H1 (cell line): ENCODE measurements at regions not wholly inside any gene's neighbourhood (a gene's known extent, or its start where the extent isn't known, plus 50 kb on each side); places are given as distances from the start of the nearest gene placed in this dataset.

Experiments
- NRF1 ChIP-seq: IDR thresholded peaks from 2 replicates; pipeline ENCODE4 v1.6.1; 2011; ENCODE audit warnings: mild to moderate bottlenecking, low read depth, low read length, improper control_type of control experiment
- POLR2A ChIP-seq, 2 experiments: IDR thresholded peaks; 1 replicate in 1 of 2; 2 replicates in 1 of 2; pipeline ENCODE4 v1.6.1; 2011; ENCODE audit warnings: low read depth in 2 of 2, low read length in 2 of 2, mild to moderate bottlenecking in 2 of 2; ENCODE audit errors: control extremely low read depth in 1 of 2
- POLR2AphosphoS5 ChIP-seq: IDR thresholded peaks from 2 replicates; pipeline ENCODE4 v1.6.1; 2011; ENCODE audit warnings: low read depth, low read length
- RAD21 ChIP-seq, 2 experiments: IDR thresholded peaks in 1 of 2; conservative IDR thresholded peaks in 1 of 2; 2 replicates each; pipeline ENCODE4 v1.6.1; 2011; ENCODE audit warnings: low read depth in 2 of 2, low read length in 2 of 2, improper control_type of control experiment in 1 of 2, inconsistent platforms in 1 of 2, mild to moderate bottlenecking in 1 of 2, moderate library complexity in 1 of 2
- SIN3A ChIP-seq, 2 experiments: IDR thresholded peaks in 1 of 2; conservative IDR thresholded peaks in 1 of 2; 2 replicates each; pipeline ENCODE4 v1.6.1; 2011 to 2012; ENCODE audit warnings: low read length in 2 of 2, improper control_type of control experiment in 1 of 2, low read depth in 1 of 2, mild to moderate bottlenecking in 1 of 2
- SP1 ChIP-seq: IDR thresholded peaks from 2 replicates; pipeline ENCODE4 v1.6.1; 2011; ENCODE audit warnings: low read depth, low read length
- TAF1 ChIP-seq: IDR thresholded peaks from 2 replicates; pipeline ENCODE4 v1.6.1; 2011; ENCODE audit warnings: mild to moderate bottlenecking, low read depth, low read length
- TAF7 ChIP-seq: optimal IDR thresholded peaks from 2 replicates; pipeline ENCODE3; 2011; ENCODE audit warnings: low read depth, mild to moderate bottlenecking, inconsistent platforms, low read length, moderate library complexity, borderline replicate concordance
- YY1 ChIP-seq: IDR thresholded peaks from 2 replicates; pipeline ENCODE4 v1.6.1; 2011; ENCODE audit warnings: low read depth, mild to moderate bottlenecking, low read length
- TF ChIP-seq, protein P1 (sequence below), 3 experiments: IDR thresholded peaks; 1 replicate in 2 of 3; 2 replicates in 1 of 3; pipeline versions ENCODE4 v1.5.1 to v1.6.1; 2011; ENCODE audit warnings: low read length in 3 of 3, mild to moderate bottlenecking in 3 of 3, inconsistent platforms in 2 of 3, low read depth in 1 of 3, moderate library complexity in 1 of 3; ENCODE audit not compliant: insufficient read depth in 1 of 3; ENCODE audit errors: control extremely low read depth in 1 of 3
- TF ChIP-seq, protein P2 (sequence below): IDR thresholded peaks from 2 replicates; pipeline ENCODE4 v1.6.1; 2011; ENCODE audit warnings: low read depth, mild to moderate bottlenecking, low read length; ENCODE audit not compliant: insufficient read depth

DNA sequence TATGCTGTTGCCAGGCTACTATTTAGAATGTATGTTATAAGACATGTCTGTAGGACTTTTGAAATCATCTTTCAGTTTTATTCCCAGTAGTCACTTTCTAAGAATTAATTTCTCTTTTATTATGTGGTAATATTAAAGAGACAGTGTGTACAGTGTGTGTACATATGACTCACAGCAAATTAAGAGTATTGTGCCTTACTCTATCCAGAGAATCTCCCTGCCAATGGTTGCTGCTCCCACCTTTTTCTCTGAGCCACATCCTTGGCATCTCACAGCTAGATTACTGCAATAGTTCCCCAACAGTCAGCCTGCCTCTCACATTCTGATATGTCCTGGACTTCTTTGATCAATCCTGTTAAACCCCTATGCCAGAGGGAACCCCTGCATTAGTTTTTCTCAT, 114.5 kb downstream of the ANXA5 start:
- TF ChIP-seq, protein P1, sequence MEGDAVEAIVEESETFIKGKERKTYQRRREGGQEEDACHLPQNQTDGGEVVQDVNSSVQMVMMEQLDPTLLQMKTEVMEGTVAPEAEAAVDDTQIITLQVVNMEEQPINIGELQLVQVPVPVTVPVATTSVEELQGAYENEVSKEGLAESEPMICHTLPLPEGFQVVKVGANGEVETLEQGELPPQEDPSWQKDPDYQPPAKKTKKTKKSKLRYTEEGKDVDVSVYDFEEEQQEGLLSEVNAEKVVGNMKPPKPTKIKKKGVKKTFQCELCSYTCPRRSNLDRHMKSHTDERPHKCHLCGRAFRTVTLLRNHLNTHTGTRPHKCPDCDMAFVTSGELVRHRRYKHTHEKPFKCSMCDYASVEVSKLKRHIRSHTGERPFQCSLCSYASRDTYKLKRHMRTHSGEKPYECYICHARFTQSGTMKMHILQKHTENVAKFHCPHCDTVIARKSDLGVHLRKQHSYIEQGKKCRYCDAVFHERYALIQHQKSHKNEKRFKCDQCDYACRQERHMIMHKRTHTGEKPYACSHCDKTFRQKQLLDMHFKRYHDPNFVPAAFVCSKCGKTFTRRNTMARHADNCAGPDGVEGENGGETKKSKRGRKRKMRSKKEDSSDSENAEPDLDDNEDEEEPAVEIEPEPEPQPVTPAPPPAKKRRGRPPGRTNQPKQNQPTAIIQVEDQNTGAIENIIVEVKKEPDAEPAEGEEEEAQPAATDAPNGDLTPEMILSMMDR (IDR thresholded peaks at IDR 0.05; ENCODE audit: control extremely low read depth in 1 of 3, insufficient read depth in 1 of 3, low read depth in 1 of 3, low read length in 3 of 3) = no peak
- no peak for TF ChIP-seq SP1
- no peak for TF ChIP-seq TAF1
- TF ChIP-seq SIN3A (conservative IDR thresholded peaks at IDR 0.05 in 1 of 2, IDR thresholded peaks at IDR 0.05 in 1 of 2; ENCODE audit: low read depth in 1 of 2, low read length in 2 of 2) = no peak
- no peak for TF ChIP-seq TAF7
- no peak for TF ChIP-seq YY1
- no peak for TF ChIP-seq POLR2A (IDR thresholded peaks at IDR 0.05; ENCODE audit: control extremely low read depth in 1 of 2, low read depth in 2 of 2, low read length in 2 of 2)
- no peak for TF ChIP-seq RAD21 (IDR thresholded peaks at IDR 0.05 in 1 of 2, conservative IDR thresholded peaks at IDR 0.05 in 1 of 2; ENCODE audit: low read depth in 2 of 2, low read length in 2 of 2)
- TF ChIP-seq POLR2AphosphoS5 = no peak
- TF ChIP-seq, protein P2, sequence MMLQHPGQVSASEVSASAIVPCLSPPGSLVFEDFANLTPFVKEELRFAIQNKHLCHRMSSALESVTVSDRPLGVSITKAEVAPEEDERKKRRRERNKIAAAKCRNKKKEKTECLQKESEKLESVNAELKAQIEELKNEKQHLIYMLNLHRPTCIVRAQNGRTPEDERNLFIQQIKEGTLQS = no peak
- no peak for TF ChIP-seq NRF1
